SU-DHL-6 (cell line): ENCODE measurements at regions not wholly inside any gene's neighbourhood (a gene's known extent, or its start where the extent isn't known, plus 50 kb on each side); places are given as distances from the start of the nearest gene placed in this dataset.
"Not testable (repeated sequence)": the region's sequence is repeated elsewhere in the genome, so short reads cannot be mapped to it uniquely, and the experiment has no call there.

Source experiments
- H2AFZ ChIP-seq: fragments of 200-600 bp; sonication (generic); 2 replicates; pipeline ENCODE4 v1.6.1; 2014; ENCODE audit warnings: low read depth, mild to moderate bottlenecking, moderate library complexity, mixed read lengths, antibody characterized with exemption, low read length; ENCODE audit not compliant: severe bottlenecking
- H3F3A ChIP-seq: fragments of 200-600 bp; shearing (Covaris generic); 2 replicates; pipeline ENCODE4 v1.6.0; 2016; ENCODE audit warnings: antibody characterized with exemption, mild to moderate bottlenecking; ENCODE audit not compliant: insufficient read depth
- H3K27ac ChIP-seq: fragments of 200-600 bp; sonication (generic); 2 replicates; pipeline ENCODE4 v1.5.1; 2016; ENCODE audit warnings: low read depth, mild to moderate bottlenecking, low read length, moderate library complexity, mixed read lengths
- H3K27me3 ChIP-seq: fragments of 200-600 bp; sonication (generic), shearing (Covaris generic); 2 replicates; pipeline ENCODE4 v1.6.0; 2014; ENCODE audit warnings: mild to moderate bottlenecking, low read length
- H3K36me3 ChIP-seq: fragments of 200-600 bp; sonication (generic); 2 replicates; pipeline ENCODE4 v1.6.1; 2014; ENCODE audit warnings: mild to moderate bottlenecking, low read length, mixed read lengths
- H3K4me2 ChIP-seq: fragments of 300-600, 200-600 bp; shearing (Covaris generic), sonication (generic); 2 replicates; pipeline ENCODE4 v1.6.0; 2014; ENCODE audit warnings: low read length, low read depth, mild to moderate bottlenecking; ENCODE audit not compliant: poor library complexity, severe bottlenecking
- H3K4me3 ChIP-seq: fragments of 200-600 bp; sonication (generic); 2 replicates; pipeline ENCODE4 v1.5.1; 2014; ENCODE audit warnings: antibody characterized with exemption, low read length, mild to moderate bottlenecking, mixed read lengths; ENCODE audit not compliant: insufficient read depth, poor library complexity, severe bottlenecking
- H3K79me2 ChIP-seq: fragments of 200-600 bp; sonication (generic); 2 replicates; pipeline ENCODE4 v1.6.1; 2014; ENCODE audit warnings: mild to moderate bottlenecking, low read length, moderate library complexity; ENCODE audit not compliant: insufficient read depth
- H3K9ac ChIP-seq: fragments of 200-600 bp; sonication (generic); 2 replicates; pipeline ENCODE4 v1.7.0; 2014; ENCODE audit warnings: mild to moderate bottlenecking, low read length
- H3K9me2 ChIP-seq: fragments of 200-600 bp; sonication (generic); replicated peaks from 2 replicates; pipeline ENCODE4 v1.6.1; 2014; ENCODE audit warnings: low read length; ENCODE audit not compliant: insufficient read depth
- H3K9me3 ChIP-seq: fragments of 200-600 bp; sonication (generic); 2 replicates; pipeline ENCODE4 v1.6.1; 2014; ENCODE audit warnings: low read length, mixed read lengths; ENCODE audit not compliant: insufficient read depth
- H4K20me1 ChIP-seq: fragments of 200-600 bp; sonication (generic); 2 replicates; pipeline ENCODE4 v1.6.1; 2014; ENCODE audit warnings: low read depth, mild to moderate bottlenecking, antibody characterized with exemption, low read length, moderate library complexity, mixed read lengths
- EZH2phosphoT487 ChIP-seq: fragments of 200-600 bp; sonication (generic), shearing (Covaris generic); conservative IDR thresholded peaks from 2 replicates; pipeline ENCODE4 v1.6.1; 2018; ENCODE audit warnings: mild to moderate bottlenecking, antibody characterized with exemption, low read length, moderate library complexity, mixed read lengths
- TF ChIP-seq, protein P1 (sequence below): fragments of 200-600 bp; sonication (generic); IDR thresholded peaks from one replicate; pipeline ENCODE4 v1.5.1; 2017; ENCODE audit warnings: antibody characterized with exemption, mild to moderate bottlenecking, low read length, moderate library complexity; ENCODE audit not compliant: insufficient read depth, poor library complexity, severe bottlenecking

DNA sequence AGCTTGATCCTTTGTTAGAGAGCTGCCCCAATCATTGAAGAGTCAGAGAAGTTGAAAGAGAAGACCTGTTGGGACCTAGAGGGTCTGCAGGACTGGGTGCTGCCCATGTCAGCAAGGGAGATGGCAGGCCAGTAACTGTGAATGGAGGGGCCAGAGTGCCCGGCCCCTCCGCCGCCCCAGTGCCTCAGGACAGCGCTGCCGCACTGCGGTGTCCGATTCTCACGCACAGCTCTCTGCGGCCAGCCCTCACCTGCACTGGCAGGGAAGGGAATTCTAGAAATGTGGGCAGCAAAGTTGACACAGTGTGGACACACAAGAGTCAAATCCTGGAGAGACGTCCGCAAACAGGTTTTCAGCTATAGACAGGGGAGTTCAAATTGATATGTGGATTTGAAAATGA is 373.5 kb downstream of the TCERG1L start:
- Histone ChIP-seq H3K9me2 (no peaks in the 10 kb centered on the region), H3K9ac (no peak overlapping the region), H3K9me3 (no peaks in the 10 kb centered on the region), H3K4me3 (no peak overlapping the region), H3F3A (no peaks in the 10 kb centered on the region), H3K27me3 (no peaks in the 10 kb centered on the region), H2AFZ (no peak overlapping the region), H4K20me1 (no peaks in the 10 kb centered on the region), H3K27ac (no peak overlapping the region), H3K4me2 (no peak overlapping the region), H3K79me2 (no peaks in the 10 kb centered on the region), H3K36me3 (no peaks in the 10 kb centered on the region)
- TF ChIP-seq, protein P1, sequence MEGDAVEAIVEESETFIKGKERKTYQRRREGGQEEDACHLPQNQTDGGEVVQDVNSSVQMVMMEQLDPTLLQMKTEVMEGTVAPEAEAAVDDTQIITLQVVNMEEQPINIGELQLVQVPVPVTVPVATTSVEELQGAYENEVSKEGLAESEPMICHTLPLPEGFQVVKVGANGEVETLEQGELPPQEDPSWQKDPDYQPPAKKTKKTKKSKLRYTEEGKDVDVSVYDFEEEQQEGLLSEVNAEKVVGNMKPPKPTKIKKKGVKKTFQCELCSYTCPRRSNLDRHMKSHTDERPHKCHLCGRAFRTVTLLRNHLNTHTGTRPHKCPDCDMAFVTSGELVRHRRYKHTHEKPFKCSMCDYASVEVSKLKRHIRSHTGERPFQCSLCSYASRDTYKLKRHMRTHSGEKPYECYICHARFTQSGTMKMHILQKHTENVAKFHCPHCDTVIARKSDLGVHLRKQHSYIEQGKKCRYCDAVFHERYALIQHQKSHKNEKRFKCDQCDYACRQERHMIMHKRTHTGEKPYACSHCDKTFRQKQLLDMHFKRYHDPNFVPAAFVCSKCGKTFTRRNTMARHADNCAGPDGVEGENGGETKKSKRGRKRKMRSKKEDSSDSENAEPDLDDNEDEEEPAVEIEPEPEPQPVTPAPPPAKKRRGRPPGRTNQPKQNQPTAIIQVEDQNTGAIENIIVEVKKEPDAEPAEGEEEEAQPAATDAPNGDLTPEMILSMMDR: no peak
- TF ChIP-seq EZH2phosphoT487: no peak

DNA sequence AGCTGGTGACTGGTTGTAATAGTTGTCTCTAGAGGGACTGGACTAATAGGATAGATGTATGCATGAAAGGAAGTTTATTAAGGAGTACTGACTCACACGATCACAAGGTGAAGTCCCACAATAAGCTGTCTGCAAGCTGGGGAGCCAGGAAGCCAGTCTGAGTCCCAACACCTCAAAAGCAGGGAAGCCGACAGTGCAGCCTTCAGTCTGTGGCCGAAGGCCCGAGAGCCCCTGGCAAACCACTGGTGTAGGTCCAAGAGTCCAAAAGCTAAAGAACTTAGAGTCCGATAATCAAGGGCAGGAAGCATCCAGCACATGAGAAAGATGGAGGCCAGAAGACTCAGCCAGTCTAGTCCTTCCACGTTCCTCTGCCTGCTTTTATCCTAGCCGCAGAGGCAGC is 372.6 kb downstream of the TCERG1L start:
- not testable (repeated sequence) for H3K9ac ChIP-seq, H3K9me3 ChIP-seq, H3K4me2 ChIP-seq, H3F3A ChIP-seq, H3K36me3 ChIP-seq, H3K79me2 ChIP-seq, H3K27ac ChIP-seq, H4K20me1 ChIP-seq, H3K27me3 ChIP-seq, H2AFZ ChIP-seq, H3K4me3 ChIP-seq, H3K9me2 ChIP-seq

DNA sequence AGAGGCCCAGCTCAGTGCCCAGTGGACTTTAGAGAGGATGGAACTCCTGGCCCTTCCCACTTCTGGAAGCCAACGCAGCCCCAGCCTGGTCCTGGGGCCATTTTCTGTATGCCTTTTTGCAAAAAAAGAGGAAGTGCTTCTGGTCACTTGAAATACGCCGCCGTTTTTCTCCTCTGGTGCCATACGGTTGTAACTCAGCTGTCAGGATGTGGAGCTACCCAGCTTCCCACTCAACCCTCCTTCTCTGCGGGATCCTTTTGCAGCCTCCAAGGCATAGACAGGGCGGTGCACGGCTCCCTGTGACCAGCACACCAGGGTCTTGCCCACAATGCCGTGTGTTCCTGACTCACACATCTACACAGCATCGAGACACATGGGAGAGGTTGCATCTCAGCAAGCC is 369.6 kb downstream of the TCERG1L start:
- Histone ChIP-seq H2AFZ (no peak overlapping the region), H3F3A (no peaks in the 10 kb centered on the region)

DNA sequence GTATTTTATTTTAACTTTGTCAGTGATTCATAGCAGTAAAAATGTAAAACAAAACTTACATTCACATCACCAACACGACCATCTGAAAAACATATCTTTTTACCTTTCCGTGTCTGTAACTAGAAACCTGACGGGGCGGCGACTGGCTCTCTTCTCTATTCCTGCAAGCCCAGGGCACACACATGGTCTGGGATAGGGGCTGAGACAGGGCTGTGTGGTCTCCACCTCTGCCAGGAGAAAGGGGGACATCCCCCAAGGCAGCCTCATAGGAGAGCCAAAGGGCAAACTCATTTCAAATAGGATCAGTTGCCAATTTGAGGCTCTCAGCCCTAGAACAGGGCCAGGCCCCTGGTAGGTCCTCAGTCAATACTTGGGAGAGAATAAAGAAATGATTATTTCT is 359.4 kb downstream of the TCERG1L start:
- Histone ChIP-seq H3K36me3 (no peaks in the 10 kb centered on the region), H2AFZ (no peak overlapping the region), H4K20me1 (no peaks in the 10 kb centered on the region), H3K4me2 (no peak overlapping the region), H3K9me3 (no peaks in the 10 kb centered on the region), H3K4me3 (no peak overlapping the region), H3F3A (no peaks in the 10 kb centered on the region), H3K9me2 (no peaks in the 10 kb centered on the region), H3K9ac (no peak overlapping the region), H3K27me3 (no peaks in the 10 kb centered on the region), H3K27ac (no peak overlapping the region), H3K79me2 (no peaks in the 10 kb centered on the region)
- TF ChIP-seq, protein P1: no peak
- no peak for TF ChIP-seq EZH2phosphoT487

More for the DNA sequence above, 369.6 kb downstream of the TCERG1L start:
- no peak overlapping the region for H3K27ac ChIP-seq
- H4K20me1 ChIP-seq: no peaks in the 10 kb centered on the region
- no peak overlapping the region for H3K9ac ChIP-seq
- TF ChIP-seq, protein P1: no peak
- TF ChIP-seq EZH2phosphoT487: no peak
- H3K4me3 ChIP-seq: no peak overlapping the region
- no peak overlapping the region for H3K4me2 ChIP-seq
- H3K79me2 ChIP-seq: no peaks in the 10 kb centered on the region
- no peaks in the 10 kb centered on the region for H3K9me3 ChIP-seq
- no peaks in the 10 kb centered on the region for H3K36me3 ChIP-seq
- no peaks in the 10 kb centered on the region for H3K9me2 ChIP-seq
- H3K27me3 ChIP-seq: no peaks in the 10 kb centered on the region
